IPS-NIHi7 (cell line): ENCODE measurements at regions not wholly inside any gene's neighbourhood (a gene's known extent, or its start where the extent isn't known, plus 50 kb on each side); places are given as distances from the start of the nearest gene placed in this dataset.
"Not testable (repeated sequence)": the region's sequence is repeated elsewhere in the genome, so short reads cannot be mapped to it uniquely, and the experiment has no call there.

Source experiments
- DNase-seq: peaks from one replicate; pipeline ENCODE4 v3.0.0; 2012; ENCODE audit warnings: mixed read lengths; ENCODE audit errors: extremely low spot score

DNA sequence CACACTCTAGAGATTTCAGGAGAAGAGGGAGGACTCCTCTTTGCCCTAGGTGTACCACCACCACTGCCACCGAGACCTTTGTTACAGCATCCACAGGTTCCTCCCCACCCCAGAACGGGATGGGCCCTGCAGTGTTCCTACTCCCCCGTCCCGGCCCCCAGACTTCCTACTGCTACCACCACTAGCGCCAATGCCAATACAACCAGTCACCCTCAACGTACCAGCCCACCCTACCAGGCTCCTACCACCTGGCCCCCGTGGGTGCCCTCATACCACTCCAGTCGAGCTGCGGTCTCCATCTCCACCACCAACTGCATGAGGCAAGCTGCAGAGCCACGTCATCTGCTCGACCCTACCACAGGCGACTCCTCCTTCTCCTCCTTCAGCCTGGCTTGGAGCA is 437.1 kb upstream of the ZNF337 start:
- DNase-seq, result not testable (repeated sequence)

DNA sequence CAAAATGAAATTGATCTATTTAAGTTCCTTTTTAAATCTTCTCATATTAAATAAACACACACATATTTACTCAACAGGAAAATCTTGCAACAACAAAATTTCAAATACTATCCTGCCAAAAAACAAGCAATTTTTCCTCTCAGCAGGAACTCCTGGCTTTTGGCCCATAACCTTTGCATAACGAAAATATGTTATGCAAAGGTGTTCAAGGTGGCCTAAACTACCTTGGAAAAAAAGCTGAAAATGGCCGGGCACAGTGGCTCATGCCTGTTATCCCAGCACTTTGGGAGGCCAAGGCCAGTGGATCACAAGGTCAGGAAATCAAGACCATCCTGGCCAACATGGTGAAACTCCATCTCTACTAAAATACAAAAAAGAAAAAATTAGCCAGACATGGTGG is 424.3 kb upstream of the ZNF337 start:
- not testable (repeated sequence) for DNase-seq

DNA sequence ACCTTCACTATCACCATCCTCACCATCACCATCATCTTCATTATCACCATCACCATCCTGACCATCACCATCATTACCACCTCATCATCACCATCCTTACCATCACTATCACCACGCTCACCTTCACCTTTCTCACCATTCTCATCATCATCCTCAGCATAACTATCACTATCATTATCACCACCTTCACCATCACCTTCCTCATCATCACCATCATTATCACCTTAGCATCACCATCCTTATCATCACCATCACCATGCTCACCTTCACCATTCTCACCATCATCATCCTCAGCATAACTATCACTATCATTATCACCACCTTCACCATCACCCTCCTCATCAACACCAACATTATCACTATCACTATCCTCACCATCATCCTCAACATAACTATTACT is 397.8 kb upstream of the ZNF337 start:
- DNase-seq, result not testable (repeated sequence)

DNA sequence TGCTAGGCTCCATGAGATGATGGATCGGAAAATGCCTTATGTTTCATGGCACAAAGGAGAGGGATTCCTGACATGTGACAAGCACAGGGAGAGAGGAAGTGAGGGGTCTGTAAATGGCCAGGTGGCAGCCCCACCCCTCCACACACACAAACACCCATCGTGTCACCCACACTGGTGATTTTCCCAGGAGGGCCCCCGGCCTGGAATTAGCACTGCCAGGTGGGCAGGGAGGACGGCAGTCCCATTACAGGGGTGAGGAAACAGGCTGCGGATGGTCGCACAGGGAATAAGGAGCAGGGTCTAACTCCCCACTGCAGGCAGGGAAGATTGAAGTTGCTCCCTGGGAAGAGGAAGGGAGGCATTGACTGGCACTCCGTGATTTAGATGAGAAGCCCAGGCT is 395.3 kb upstream of the ZNF337 start:
- DNase-seq, result not testable (repeated sequence)

DNA sequence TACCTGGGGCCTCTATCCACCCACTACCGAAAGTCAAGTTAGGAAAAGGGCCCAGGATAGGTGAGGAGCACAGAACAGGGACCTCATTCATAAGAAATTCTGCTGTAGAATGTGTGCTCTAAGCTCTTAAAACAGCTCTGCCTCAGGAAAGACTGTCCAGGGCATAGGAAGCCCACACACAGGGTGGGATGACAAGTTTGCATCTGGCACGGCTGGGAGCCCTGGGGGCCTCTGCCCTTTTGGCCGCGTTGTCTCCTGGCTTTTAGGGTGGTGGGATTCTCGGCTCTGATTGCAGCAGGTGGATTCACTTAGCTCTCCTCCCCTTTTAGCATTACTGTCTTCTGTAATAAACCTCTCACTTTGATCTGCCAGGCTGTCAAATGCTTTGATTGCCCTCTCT is 389.5 kb upstream of the ZNF337 start:
- DNase-seq, result not testable (repeated sequence)

DNA sequence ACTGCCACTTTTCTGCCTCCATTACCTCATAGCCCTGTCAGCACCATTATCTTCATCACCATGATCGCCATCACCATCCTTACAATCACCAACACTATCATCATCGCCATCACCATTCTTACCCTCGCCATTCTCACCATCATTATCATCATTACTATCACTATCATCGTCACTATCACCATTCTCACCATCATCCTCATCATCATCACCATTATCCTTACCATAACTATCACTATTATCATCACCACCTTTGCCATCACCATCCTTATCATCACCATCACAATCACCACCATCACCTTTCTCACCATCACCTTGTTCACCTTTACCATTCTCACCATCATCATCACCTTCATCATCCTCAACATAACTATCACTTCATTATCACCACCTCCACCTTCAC is 377.3 kb upstream of the ZNF337 start:
- not testable (repeated sequence) for DNase-seq

DNA sequence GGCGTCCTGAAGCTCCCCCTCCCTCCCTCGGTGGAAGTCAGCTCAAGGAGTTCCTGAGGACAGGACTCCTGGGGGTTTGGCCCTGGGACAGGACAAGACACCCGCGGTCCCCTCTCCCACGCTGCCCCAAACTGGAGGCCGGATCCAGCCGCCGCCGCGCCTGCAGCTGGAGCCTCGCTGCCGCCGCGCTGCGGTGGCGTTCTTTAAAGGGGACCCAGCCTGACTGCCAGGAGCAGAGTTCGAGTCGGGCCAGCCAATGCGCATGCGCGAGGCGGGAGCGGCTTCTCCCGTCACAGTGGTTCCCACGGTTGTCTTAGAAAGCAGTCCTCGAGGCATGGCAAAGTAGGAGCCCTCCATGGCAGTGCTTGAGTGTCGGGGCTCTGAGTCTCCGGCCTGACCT is 362.7 kb upstream of the ZNF337 start:
- not testable (repeated sequence) for DNase-seq

DNA sequence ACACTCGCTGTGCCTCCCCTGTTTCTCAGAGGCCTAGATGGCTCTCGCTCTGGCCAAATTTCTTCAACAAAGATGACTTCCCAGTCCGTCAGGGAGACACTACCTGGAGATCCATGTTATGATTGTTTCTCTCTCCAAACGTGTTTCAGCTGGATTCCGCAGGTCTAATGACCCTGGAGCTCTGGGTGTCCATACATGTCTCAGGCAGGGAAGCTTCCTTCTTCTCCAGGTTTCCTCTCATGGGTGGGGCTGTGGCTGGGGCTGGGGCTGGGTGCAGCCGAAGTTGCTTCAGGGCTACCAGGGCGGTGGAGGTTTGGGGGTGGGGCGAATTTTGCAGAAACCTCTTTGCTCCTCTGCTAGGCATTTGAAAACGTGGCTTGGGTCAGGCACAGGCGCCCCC is 361.8 kb upstream of the ZNF337 start:
- DNase-seq, result not testable (repeated sequence)

DNA sequence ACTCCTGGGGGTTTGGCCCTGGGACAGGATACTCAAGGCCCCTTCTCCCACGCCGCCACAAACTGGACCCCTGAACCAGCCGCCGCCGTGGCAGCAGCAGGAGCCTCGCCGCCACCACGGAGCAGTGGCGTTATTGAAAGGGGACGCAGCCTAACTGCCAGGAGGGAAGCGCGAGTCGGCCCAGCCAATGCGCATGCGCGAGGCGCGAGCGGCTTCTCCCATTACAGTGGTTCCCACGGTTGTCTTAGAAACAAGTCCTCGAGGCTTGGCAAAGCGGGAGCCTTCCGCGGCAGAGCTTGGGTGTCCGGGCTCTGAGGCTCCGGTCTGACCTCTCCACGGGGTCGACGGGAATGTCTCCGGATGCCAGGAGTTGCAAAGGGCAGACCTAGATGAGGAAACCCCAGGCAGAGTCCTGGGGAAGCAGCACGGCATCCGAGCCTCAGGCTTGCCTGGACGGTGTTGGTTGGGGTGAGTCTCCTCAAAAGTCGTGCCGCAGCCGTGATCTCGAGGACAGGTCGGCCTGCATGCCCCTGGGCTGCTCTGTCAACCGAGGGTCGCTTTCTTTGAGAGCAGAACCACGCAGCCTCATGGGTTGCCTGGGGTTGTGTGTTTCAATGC is 360.6 kb upstream of the ZNF337 start:
- DNase-seq, result not testable (repeated sequence)

DNA sequence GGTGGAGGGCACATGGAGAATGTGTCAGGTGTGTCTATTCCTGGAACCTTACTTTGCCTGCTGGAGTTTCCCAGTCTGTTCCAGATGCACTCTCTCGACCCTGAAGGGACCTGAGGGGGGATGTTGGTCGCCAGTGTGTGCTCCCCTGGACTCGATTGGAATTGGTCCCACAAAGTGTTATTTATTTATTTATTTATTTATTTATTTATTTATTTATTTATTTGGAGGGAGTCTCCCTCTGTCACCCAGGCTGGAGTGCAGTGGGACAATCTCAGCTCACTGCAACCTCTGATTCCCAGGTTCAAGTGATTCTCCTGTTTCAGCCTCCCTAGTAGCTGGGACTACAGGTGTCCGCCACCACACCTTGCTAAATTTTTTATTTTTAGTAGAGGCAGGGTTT is 329.1 kb upstream of the ZNF337 start:
- not testable (repeated sequence) for DNase-seq

DNA sequence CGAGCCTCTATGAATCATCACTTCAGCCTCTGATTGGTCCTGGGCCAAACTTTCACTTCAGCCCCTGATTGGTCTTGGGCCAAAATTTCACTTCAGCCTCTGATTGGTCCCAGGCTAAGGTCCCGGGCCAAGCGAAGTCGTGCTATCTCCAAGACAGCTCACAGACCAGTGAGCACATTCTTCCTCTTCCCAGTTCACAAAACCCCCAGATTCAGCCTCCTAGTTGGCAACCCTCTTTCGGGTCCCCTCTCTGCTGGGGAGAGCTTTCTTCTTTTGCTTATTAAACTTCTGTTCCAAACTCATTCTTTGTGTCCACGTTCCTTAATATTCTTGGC is 314.3 kb upstream of the ZNF337 start:
- DNase-seq, result not testable (repeated sequence)

DNA sequence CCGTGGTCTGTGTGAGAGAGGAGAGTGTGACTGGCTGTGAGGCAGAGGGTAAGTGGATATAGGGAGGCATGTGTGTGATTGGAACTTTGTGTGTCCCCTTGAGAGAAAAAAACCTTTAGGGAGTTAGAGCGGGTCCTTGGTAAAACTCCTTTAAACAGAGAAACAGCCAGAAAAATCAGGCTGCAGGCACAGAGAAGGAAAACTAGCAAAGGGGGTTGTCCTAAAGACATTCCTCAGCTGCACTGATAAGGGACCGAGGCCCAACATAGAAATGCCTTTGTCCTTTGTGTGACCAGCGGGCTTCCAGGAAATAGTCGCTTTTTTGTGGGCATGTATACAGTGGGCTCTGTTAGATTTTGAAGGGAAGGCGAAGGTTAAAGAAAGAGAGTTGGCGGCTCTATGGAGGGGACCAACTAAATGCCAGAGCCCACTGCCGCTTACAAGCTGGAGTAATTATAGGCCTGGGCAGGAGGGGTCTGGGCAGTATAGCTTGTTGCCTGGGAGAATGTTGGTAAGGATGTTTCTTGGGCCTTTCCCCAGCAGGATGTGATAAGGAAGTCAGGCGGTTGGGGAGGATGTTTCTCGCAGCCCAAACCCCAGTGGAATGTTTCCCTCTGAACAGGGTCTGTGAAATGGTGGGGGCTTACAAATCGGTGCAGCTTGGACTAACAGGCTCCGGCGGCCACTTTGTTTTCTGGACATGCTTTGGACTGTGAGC is 313.7 kb upstream of the ZNF337 start:
- not testable (repeated sequence) for DNase-seq

DNA sequence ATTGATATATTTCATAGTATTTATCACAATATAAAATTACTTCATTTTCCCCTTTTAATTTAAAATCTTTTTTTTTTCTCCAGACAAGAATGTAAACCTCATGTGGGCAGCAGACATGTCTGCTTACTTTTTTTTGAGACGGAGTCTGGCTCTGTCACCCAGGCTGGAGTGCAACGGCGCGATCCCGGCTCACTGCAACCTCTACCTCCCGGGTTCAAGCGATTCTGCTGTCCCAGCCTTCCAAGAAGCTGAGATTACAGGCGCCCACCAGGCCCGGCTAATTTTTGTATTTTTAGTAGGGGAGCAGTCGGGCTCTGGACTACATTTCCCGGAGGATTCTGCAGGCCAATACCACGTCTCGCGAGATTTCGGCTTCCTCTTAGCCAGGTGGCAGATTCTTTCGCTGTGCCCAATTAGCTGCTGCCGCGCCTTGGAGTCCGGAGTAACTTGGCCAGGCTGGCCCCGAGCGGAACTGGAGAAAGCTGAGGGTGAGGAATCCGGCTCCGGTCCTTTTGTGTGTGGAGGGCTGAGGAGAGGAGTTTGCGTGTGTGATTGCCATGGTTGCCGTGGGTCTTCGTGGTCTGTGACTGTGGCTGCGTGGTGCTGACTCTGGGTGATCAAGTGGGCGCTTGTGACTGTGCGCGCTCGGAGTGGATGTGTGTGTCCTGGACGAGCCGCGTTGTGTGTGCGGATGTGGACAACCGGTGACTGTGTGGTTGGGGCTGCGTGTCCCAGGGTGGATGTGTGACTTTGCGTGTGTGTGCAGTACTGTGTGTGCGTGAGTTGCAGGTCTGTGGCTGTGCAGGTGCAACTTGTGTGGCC is 313.0 kb upstream of the ZNF337 start:
- DNase-seq, result peak; percentile 46

DNA sequence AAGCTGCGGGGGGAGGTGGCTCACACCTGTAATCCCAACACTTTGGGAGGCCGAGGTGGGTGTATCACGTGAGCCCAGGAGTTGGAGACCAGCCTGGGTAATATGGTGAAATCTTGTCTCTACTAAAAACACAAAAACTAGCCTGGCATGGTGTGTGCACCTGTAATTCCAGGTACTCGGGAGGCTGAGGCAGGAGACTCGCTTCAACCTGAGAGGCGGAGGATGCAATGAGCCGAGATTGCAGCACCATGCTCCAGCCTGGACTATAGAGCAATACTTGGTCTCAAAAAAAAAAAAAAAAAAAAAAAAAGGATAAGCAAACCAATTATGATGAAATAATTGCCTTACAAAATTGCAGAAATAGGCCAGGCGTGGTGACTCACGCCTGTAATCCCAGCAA is 311.4 kb upstream of the ZNF337 start:
- DNase-seq, result not testable (repeated sequence)

DNA sequence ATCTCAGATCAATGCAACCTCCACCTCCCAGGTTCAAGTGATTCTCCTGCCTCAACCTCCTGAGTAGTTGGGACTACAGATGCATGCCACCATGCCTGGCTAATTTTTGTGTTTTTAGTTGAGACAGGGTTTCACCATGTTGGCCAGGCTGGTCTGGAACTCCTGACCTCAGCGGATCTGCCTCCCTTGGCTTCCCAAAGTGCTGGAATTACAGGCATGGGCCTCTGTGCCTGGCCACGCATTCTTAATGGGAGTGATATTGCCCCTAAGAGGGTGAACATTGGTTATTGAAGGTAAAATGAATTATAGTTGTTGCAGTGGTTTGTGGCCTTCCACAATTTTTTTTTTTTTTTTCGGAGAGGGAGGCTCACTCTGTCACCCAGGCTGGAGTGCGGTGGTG is 309.5 kb upstream of the ZNF337 start:
- not testable (repeated sequence) for DNase-seq

DNA sequence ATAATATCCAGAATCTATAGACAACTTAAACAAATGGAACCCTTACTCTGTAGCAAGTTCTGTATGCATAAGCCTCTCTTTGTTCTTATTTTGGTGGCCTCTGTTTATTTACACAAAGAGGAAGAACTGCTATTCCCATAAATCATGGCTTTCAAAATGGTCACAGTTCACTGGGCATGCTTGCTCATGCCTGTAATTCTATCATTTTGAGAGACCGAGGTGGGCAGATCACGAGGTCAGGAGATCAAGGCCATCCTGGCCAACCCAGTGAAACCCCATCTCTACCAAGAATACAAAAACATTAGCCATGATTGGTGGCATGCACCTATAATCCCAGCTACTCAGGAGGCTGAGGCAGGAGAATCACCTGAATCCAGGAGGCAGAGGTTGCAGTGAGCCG is 307.3 kb upstream of the ZNF337 start:
- not testable (repeated sequence) for DNase-seq

DNA sequence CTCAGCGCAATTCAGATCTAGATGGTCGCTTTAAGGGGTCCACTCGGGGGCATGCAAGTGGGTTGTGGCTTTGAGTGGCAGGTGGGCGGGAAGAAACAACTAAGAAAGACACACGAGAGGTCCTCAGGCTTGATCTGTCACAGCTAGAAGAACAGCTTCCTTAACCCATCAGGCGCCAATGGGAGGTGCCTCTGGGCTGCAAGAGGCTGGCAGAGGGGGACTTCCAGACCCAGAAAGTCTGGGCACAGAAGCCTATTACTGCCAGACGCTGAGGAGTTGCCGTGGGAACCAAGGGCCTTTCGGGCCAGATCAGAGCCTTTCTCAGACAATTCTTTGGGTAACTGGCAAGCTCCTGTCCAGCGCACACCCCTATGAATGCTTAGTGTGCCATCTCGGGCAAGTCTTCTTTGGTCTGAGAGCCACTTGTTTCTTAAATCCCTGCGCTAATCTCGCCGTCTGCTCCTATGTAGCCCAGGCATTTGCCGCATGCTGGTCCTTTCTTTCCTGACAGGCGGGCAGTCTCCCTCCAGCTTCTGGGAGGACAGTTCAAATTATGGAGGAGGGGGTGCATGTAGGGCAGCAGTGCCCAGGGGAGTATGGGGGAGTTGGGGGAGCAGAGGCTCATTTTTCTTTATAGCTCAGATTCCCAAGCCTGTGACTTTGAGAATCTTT is 300.9 kb upstream of the ZNF337 start:
- DNase-seq, result not testable (repeated sequence)

DNA sequence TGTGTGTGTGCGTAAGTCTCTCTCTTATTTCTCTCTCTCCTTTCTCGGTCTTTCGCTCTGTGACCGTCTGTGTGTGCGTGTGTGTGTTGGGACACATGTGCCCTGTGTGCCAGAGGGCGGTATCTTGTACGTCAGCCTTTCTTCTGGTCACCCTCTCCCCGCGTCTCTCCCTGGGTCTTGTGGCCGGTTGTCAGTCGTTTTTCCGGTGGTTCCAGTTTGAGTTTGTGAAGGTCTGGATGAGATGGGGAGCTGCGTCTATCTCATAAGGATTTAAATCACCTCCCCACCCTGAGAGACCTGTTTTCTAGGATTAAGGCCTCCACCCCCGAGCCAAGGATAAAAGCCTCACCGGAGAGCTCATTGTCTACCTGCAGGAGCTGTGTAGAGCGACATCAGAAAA is 295.5 kb upstream of the ZNF337 start:
- DNase-seq, result no peak

DNA sequence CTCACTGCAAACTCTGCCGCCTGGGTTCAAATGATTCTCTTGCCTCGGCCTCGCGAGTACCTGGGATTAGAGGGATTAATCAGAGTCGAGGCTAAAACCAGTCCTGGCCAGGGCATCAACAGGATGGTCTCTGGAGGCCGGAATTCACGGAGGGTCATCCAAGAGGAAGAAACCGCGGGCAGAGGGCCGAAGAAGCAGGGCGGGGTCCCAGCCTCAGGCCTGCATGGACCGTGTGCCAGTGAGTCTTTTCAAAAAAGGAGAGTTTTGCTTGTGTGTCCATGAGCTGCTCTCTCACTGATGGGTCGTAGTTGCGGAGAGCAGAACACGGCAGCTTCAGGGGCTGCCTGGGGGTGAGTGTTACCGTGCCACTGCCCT is 295.1 kb upstream of the ZNF337 start:
- DNase-seq, result no peak

DNA sequence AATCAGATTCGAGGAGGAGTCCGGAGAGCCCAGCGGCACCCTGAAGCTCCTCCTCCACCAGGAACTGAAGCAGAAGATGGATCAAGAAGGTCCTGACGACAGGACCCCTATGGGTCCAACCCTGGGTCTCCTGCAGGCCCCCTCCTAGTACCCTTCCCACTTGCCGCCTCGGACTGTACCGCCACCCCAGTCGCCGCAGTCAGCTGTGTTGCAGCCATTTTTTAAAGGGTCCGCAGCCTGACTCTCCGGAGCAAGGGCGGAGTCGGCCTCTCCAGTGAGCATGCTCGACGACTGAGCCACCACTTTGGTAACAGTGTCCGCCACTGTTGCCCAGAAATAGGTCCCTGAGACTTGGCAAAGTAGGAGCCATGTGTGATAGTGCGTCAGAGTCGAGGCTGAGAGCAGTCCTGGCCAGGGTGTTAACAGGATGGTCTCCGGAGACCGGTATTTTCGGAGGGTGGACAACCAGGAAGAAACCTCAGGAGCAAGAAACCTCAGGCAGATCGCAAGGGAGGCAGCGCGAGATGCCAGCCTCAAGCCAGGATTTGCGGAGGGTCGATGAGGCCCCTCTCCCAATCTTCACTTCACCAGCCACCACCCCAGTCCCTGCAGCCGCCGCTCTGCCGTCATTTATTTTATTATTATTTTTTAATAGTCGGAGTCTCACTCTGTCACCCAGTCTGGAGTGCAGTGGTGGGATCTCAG is 294.6 kb upstream of the ZNF337 start:
- no peak for DNase-seq

DNA sequence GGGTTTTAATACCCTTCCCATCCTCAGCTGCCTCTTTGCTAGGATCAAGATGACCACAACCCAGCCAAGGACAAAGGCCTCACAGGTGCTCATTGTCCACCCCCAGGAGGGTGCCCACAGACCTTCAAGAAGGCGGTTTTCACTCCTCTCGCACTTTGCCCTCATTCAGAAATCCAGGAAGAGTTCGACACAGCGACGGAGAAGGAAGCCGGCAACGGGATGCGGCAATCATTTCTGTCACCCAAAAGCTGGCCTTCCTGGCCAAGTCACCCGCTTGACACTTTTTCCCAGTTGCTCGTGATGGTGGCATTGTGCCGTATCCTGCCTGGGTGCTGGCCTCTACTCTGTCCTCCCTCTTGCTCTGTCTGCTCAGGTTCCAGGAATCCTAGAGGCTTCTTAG is 293.0 kb upstream of the ZNF337 start:
- DNase-seq, result not testable (repeated sequence)

DNA sequence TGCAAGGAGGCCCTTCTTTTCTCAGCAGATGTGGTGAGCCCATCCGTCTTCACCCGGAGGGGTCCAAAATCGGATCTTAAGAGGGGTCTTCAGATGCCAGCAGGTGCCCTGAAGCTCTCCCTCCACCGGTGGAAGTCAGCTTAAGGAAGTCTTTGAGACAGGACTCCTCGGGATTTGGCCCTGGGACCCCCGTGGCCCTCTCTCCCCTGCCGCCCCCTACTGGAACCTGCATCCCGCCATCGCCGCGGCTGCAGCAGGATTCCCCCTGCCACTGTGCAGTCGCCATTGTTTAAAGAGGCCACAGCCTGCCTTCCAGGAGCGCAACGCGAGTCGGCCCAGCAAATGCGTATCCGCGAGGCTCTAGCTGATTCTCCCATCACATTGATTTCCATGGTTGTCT is 292.5 kb upstream of the ZNF337 start:
- peak; percentile 12 for DNase-seq
